ENCODE measurements at regions not wholly inside any gene's neighbourhood (a gene's known extent, or its start where the extent isn't known, plus 50 kb on each side); places are given as distances from the start of the nearest gene placed in this dataset.

- TF ChIP-seq CTCF (IDR thresholded peaks at IDR 0.05; ENCODE audit: poor library complexity, severe bottlenecking) = no peak
- H3K9me3 ChIP-seq (ENCODE audit: severe bottlenecking) = no peaks in the 10 kb centered on the region
- H3K36me3 ChIP-seq (ENCODE audit: low read depth) = no peaks in the 10 kb centered on the region
- no peaks in the 10 kb centered on the region for H3K4me1 ChIP-seq (ENCODE audit: insufficient read depth, poor library complexity, severe bottlenecking)
- no peak overlapping the region for H3K27ac ChIP-seq (ENCODE audit: poor library complexity, severe bottlenecking)
- ATAC-seq (ENCODE audit: low read depth) (no peak), DNase-seq (ENCODE audit: low spot score) (no peak)
- H3K4me3 ChIP-seq (ENCODE audit: severe bottlenecking) = no peak overlapping the region
- no peaks in the 10 kb centered on the region for H3K27me3 ChIP-seq (ENCODE audit: insufficient read depth, poor library complexity, severe bottlenecking)
Observed at GRCh38 chr10:78319841-78320240, 286.2 kb downstream of the RPS24 start.

GRCh38 chr10:78320506-78320905, 286.8 kb downstream of the RPS24 start:
- no peak overlapping the region for H3K4me3 ChIP-seq (ENCODE audit: severe bottlenecking)
- ATAC-seq (ENCODE audit: low read depth) (no peak), DNase-seq (ENCODE audit: low spot score) (no peak)
- no peaks in the 10 kb centered on the region for H3K4me1 ChIP-seq (ENCODE audit: insufficient read depth, poor library complexity, severe bottlenecking)
- H3K9me3 ChIP-seq (ENCODE audit: severe bottlenecking) = no peaks in the 10 kb centered on the region
- no peak for TF ChIP-seq CTCF (IDR thresholded peaks at IDR 0.05; ENCODE audit: poor library complexity, severe bottlenecking)
- no peaks in the 10 kb centered on the region for H3K27me3 ChIP-seq (ENCODE audit: insufficient read depth, poor library complexity, severe bottlenecking)
- H3K36me3 ChIP-seq (ENCODE audit: low read depth) = no peaks in the 10 kb centered on the region
- H3K27ac ChIP-seq (ENCODE audit: poor library complexity, severe bottlenecking) = no peak overlapping the region

GRCh38 chr10:78321000-78321399, 287.3 kb downstream of the RPS24 start:
- no peaks in the 10 kb centered on the region for H3K27me3 ChIP-seq (ENCODE audit: insufficient read depth, poor library complexity, severe bottlenecking)
- no peaks in the 10 kb centered on the region for H3K4me1 ChIP-seq (ENCODE audit: insufficient read depth, poor library complexity, severe bottlenecking)
- H3K36me3 ChIP-seq (ENCODE audit: low read depth) = no peaks in the 10 kb centered on the region
- DNase-seq (ENCODE audit: low spot score) (no peak), ATAC-seq (ENCODE audit: low read depth) (no peak)
- no peak overlapping the region for H3K4me3 ChIP-seq (ENCODE audit: severe bottlenecking)
- H3K9me3 ChIP-seq (ENCODE audit: severe bottlenecking) = no peaks in the 10 kb centered on the region
- no peak overlapping the region for H3K27ac ChIP-seq (ENCODE audit: poor library complexity, severe bottlenecking)
- no peak for TF ChIP-seq CTCF (IDR thresholded peaks at IDR 0.05; ENCODE audit: poor library complexity, severe bottlenecking)

- DNase-seq (ENCODE audit: low spot score) (no peak), ATAC-seq (ENCODE audit: low read depth) (no peak)
- H3K4me1 ChIP-seq (ENCODE audit: insufficient read depth, poor library complexity, severe bottlenecking) = no peaks in the 10 kb centered on the region
- no peaks in the 10 kb centered on the region for H3K36me3 ChIP-seq (ENCODE audit: low read depth)
- H3K4me3 ChIP-seq (ENCODE audit: severe bottlenecking) = no peak overlapping the region
- peaks cover under 1% of the 10 kb centered on the region for H3K9me3 ChIP-seq (ENCODE audit: severe bottlenecking)
- H3K27me3 ChIP-seq (ENCODE audit: insufficient read depth, poor library complexity, severe bottlenecking) = no peaks in the 10 kb centered on the region
- H3K27ac ChIP-seq (ENCODE audit: poor library complexity, severe bottlenecking) = no peak overlapping the region
- no peak for TF ChIP-seq CTCF (IDR thresholded peaks at IDR 0.05; ENCODE audit: poor library complexity, severe bottlenecking)
Observed at GRCh38 chr10:78321500-78321899, 287.8 kb downstream of the RPS24 start.

- H3K9me3 ChIP-seq (ENCODE audit: severe bottlenecking) = peaks cover 3% of the 10 kb centered on the region
- H3K4me1 ChIP-seq (ENCODE audit: insufficient read depth, poor library complexity, severe bottlenecking) = no peaks in the 10 kb centered on the region
- H3K27ac ChIP-seq (ENCODE audit: poor library complexity, severe bottlenecking) = no peak overlapping the region
- no peaks in the 10 kb centered on the region for H3K36me3 ChIP-seq (ENCODE audit: low read depth)
- no peak for TF ChIP-seq CTCF (IDR thresholded peaks at IDR 0.05; ENCODE audit: poor library complexity, severe bottlenecking)
- H3K4me3 ChIP-seq (ENCODE audit: severe bottlenecking) = no peak overlapping the region
- no peak for ATAC-seq (ENCODE audit: low read depth)
- no peak for DNase-seq (ENCODE audit: low spot score)
- peaks cover 5% of the 10 kb centered on the region for H3K27me3 ChIP-seq (ENCODE audit: insufficient read depth, poor library complexity, severe bottlenecking)
Observed at GRCh38 chr10:78326372-78326771, 292.7 kb downstream of the RPS24 start.
